Chondrocyte (in vitro differentiated cells): ENCODE measurements at regions not wholly inside any gene's neighbourhood (a gene's known extent, or its start where the extent isn't known, plus 50 kb on each side); places are given as distances from the start of the nearest gene placed in this dataset.
"Not testable (repeated sequence)": the region's sequence is repeated elsewhere in the genome, so short reads cannot be mapped to it uniquely, and the experiment has no call there.

Source experiments
- DNase-seq: peaks from one replicate; pipeline ENCODE4 v3.0.0; 2021; ENCODE audit warnings: mixed read lengths, low spot score
- H3K27ac Mint-ChIP-seq: one replicate; pipeline ENCODE4 v1.8.0; 2021; ENCODE audit warnings: mild to moderate bottlenecking, moderate library complexity, mixed read lengths; ENCODE audit not compliant: unreplicated experiment
- H3K27me3 Mint-ChIP-seq: 2 replicates; pipeline ENCODE4 v1.8.0; 2021; ENCODE audit warnings: low read depth, mixed read lengths
- H3K36me3 Mint-ChIP-seq: 2 replicates; pipeline ENCODE4 v1.8.0; 2021; ENCODE audit warnings: low read depth, mixed read lengths
- H3K4me1 Mint-ChIP-seq: 2 replicates; pipeline ENCODE4 v1.8.0; 2021; ENCODE audit warnings: low read depth, mild to moderate bottlenecking, mixed read lengths
- H3K4me3 Mint-ChIP-seq: one replicate; pipeline ENCODE4 v1.8.0; 2021; ENCODE audit warnings: mild to moderate bottlenecking, moderate library complexity, mixed read lengths; ENCODE audit not compliant: unreplicated experiment
- H3K9me3 Mint-ChIP-seq: 2 replicates; pipeline ENCODE4 v1.8.0; 2021; ENCODE audit warnings: low read depth, mixed read lengths
- TF ChIP-seq, protein P1 (sequence below): fragments of 200-600 bp; sonication (generic); IDR thresholded peaks from 2 replicates; pipeline ENCODE4 v1.5.0; 2021; ENCODE audit warnings: antibody characterized with exemption, mild to moderate bottlenecking, moderate library complexity

DNA sequence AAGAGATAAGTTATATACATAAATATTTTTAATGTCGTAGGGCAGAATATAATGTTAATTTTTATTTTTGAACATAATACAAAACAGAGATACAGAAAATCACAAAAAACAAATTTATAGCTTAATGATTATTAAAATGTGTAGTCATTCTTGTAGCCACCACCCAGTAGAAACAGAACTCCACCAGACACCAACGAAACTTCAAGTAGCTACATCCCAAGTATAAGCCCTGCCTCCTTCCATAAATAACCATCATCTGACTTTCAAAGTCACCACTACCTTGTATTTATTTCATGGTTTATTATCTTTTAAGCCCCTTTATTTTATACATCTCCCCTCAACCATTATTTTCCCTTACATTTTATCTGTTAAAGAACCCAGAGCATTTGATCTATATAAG is 111.9 kb upstream of the ZWINT start:
- H3K4me1 Mint-ChIP-seq: no peaks in the 10 kb centered on the region
- H3K36me3 Mint-ChIP-seq: no peaks in the 10 kb centered on the region
- H3K27ac Mint-ChIP-seq: no peak overlapping the region
- TF ChIP-seq, protein P1, sequence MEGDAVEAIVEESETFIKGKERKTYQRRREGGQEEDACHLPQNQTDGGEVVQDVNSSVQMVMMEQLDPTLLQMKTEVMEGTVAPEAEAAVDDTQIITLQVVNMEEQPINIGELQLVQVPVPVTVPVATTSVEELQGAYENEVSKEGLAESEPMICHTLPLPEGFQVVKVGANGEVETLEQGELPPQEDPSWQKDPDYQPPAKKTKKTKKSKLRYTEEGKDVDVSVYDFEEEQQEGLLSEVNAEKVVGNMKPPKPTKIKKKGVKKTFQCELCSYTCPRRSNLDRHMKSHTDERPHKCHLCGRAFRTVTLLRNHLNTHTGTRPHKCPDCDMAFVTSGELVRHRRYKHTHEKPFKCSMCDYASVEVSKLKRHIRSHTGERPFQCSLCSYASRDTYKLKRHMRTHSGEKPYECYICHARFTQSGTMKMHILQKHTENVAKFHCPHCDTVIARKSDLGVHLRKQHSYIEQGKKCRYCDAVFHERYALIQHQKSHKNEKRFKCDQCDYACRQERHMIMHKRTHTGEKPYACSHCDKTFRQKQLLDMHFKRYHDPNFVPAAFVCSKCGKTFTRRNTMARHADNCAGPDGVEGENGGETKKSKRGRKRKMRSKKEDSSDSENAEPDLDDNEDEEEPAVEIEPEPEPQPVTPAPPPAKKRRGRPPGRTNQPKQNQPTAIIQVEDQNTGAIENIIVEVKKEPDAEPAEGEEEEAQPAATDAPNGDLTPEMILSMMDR: no peak
- H3K27me3 Mint-ChIP-seq: peaks cover 2% of the 10 kb centered on the region
- no peak for DNase-seq
- H3K9me3 Mint-ChIP-seq: peaks cover 12% of the 10 kb centered on the region
- H3K4me3 Mint-ChIP-seq: no peak overlapping the region

DNA sequence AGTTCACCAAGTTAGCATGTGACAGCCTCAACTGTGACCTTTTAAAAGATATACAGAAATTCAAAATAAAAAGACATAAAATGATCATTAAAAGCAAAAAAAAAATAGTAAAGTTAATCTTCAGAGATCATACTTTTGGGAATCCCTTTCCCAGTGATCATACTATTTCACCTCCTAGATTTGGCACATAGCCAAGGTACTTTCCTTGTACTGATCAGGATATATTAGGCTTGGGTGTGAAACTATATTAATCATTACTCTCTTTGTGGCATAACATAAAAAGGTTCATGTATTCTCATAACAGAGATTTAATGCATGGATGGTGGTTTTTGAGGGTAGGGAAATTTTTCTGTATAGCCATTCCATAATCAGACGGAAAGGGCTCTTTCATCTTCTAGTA is 109.6 kb upstream of the ZWINT start:
- TF ChIP-seq, protein P1: no peak
- DNase-seq: no peak
- H3K27ac Mint-ChIP-seq: no peak overlapping the region
- H3K4me3 Mint-ChIP-seq: no peak overlapping the region
- no peaks in the 10 kb centered on the region for H3K4me1 Mint-ChIP-seq
- H3K9me3 Mint-ChIP-seq: peaks cover 10% of the 10 kb centered on the region
- H3K36me3 Mint-ChIP-seq: no peaks in the 10 kb centered on the region
- H3K27me3 Mint-ChIP-seq: peaks cover 5% of the 10 kb centered on the region

DNA sequence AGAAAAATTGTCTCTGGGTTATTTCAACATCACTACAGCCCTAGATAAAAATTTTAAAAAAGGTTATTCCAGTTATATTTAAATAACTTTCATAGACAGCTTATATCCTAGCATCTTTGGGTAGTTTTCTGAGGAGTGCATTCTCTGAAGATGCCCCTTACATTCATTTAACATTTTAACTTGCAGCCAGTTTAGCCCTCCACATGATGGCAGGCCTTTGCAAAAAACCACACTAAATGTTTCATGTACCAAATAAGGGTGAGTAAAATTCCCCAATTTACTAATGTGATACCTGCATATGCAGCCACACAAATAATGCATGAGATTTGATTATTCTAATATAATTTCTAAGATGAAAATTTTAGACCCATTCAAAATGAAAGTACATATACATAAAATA is 108.4 kb upstream of the ZWINT start:
- peaks cover 3% of the 10 kb centered on the region for H3K9me3 Mint-ChIP-seq
- H3K36me3 Mint-ChIP-seq: no peaks in the 10 kb centered on the region
- no peaks in the 10 kb centered on the region for H3K4me1 Mint-ChIP-seq
- no peak for DNase-seq
- peaks cover 5% of the 10 kb centered on the region for H3K27me3 Mint-ChIP-seq
- no peak overlapping the region for H3K27ac Mint-ChIP-seq
- TF ChIP-seq, protein P1: no peak
- no peak overlapping the region for H3K4me3 Mint-ChIP-seq

DNA sequence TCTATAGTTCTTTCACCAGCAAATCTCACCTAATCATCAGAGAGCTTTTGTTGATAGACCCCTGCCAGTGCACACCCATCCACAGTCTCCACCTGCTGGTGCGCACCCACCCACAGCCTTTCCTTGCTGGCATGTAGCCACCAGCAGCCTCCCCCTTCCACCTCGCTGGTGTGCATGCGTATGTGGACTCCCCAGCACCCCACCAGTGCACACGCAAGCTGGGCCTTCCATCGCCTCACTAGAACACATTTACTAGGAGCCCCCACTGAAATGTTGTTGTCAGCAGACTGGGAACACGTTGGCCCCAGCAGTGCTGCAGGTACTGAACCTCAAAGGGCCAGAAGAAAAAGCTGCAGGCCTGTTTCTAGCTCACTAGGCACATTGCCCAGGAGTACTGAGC is 104.9 kb upstream of the ZWINT start:
- peaks cover 5% of the 10 kb centered on the region for H3K27me3 Mint-ChIP-seq

DNA sequence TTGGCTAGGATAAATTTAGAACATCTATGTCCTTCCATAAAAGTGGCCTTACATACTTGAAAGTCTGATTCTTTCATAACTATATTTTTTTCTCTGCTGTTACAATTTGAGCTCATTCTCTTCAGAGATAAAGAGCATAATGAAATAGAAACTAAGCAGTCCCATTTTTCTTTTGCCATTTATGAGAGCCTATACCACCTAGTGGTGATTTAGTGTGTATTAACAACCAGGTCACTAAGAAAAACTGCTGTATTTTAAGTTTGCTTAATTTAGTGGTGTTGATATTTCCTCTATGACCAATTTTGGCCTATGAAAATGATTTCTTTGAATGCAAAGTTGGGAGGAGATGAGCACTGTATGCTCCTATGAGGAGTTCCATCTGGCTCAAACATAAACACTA is 88.7 kb upstream of the ZWINT start:
- no peak overlapping the region for H3K4me3 Mint-ChIP-seq

More for the DNA sequence above, 104.9 kb upstream of the ZWINT start:
- H3K27ac Mint-ChIP-seq: no peak overlapping the region
- no peaks in the 10 kb centered on the region for H3K4me1 Mint-ChIP-seq
- H3K9me3 Mint-ChIP-seq: peaks cover 3% of the 10 kb centered on the region
- TF ChIP-seq, protein P1: no peak
- DNase-seq: peak; percentile 57
- no peak overlapping the region for H3K4me3 Mint-ChIP-seq
- no peaks in the 10 kb centered on the region for H3K36me3 Mint-ChIP-seq

DNA sequence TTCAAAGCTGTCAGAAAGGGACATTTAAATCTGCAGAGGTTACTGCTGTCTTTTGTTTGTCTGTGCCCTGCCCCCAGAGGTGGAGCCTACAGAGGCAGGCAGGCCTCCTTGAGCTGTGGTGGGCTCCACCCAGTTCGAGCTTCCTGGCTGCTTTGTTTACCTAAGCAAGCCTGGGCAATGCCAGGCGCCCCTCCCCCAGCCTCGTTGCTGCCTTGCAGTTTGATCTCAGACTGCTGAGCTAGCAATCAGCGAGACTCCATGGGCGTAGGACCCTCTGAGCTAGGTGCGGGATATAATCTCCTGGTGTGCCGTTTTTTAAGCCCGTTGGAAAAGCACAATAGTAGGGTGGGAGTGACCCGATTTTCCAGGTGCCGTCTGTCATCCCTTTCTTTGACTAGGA is 86.6 kb upstream of the ZWINT start:
- H3K27me3 Mint-ChIP-seq, DNase-seq, H3K36me3 Mint-ChIP-seq, H3K27ac Mint-ChIP-seq, H3K4me1 Mint-ChIP-seq, H3K9me3 Mint-ChIP-seq, H3K4me3 Mint-ChIP-seq: not testable (repeated sequence)

More for the DNA sequence above, 88.7 kb upstream of the ZWINT start:
- H3K36me3 Mint-ChIP-seq: no peaks in the 10 kb centered on the region
- H3K27me3 Mint-ChIP-seq: no peaks in the 10 kb centered on the region
- H3K27ac Mint-ChIP-seq: no peak overlapping the region
- H3K9me3 Mint-ChIP-seq: peaks cover 9% of the 10 kb centered on the region
- DNase-seq: no peak
- no peaks in the 10 kb centered on the region for H3K4me1 Mint-ChIP-seq
- TF ChIP-seq, protein P1: peak; percentile 48

DNA sequence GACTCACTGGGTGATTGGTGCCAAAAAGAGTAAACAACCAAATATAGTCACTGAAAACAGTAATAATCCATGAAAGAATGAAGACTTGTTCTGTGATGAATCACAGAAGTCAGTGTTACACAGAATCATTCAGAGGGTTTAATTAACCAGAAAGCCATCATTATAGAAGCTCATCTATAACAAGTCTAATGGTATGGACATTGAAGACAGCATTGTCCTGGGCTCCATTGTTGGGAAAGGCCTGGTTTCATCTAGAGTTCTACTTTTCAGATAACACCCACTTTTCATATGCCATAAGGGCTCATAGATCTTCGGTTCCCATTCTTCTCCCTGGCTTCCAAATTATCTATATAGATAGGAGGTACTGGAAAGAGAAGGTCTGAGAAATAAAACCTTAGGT is 80.3 kb upstream of the ZWINT start:
- not testable (repeated sequence) for H3K9me3 Mint-ChIP-seq

More for the DNA sequence above, 80.3 kb upstream of the ZWINT start:
- DNase-seq, H3K27ac Mint-ChIP-seq, H3K36me3 Mint-ChIP-seq, H3K4me3 Mint-ChIP-seq, H3K4me1 Mint-ChIP-seq, H3K27me3 Mint-ChIP-seq: not testable (repeated sequence)
